ENCODE measurements at regions not wholly inside any gene's neighbourhood (a gene's known extent, or its start where the extent isn't known, plus 50 kb on each side); places are given as distances from the start of the nearest gene placed in this dataset.
A peak's percentile ranks its signal among the peaks of the same experiment; 100 is the strongest.
"Not testable (repeated sequence)": the region's sequence is repeated elsewhere in the genome, so short reads cannot be mapped to it uniquely, and the experiment has no call there.

- CTCF ChIA-PET; DNase-seq (ENCODE audit: low read depth, low spot score); intact Hi-C loops (cut with micrococcal nuclease); BruUV-seq (replicated peaks); FAIRE-seq; H3K27me3 ChIP-seq (ENCODE audit: control insufficient read depth in 2 of 2, insufficient read depth in 2 of 2, low read length in 2 of 2); H3K4me2 ChIP-seq (ENCODE audit: insufficient read depth, low read length); H2AFZ ChIP-seq (ENCODE audit: low read depth, low read length); H3K9ac ChIP-seq (replicated peaks; ENCODE audit: extremely low read depth, insufficient read depth, low read length); H3K27ac ChIP-seq (ENCODE audit: insufficient read depth, low read depth, low read length); H3K9me3 ChIP-seq (replicated peaks; ENCODE audit: control insufficient read depth, insufficient read depth, low read length); H3K36me3 ChIP-seq (ENCODE audit: control insufficient read depth in 2 of 2, extremely low read depth in 1 of 2, insufficient read depth in 2 of 2, low read length in 2 of 2); H3K4me1 ChIP-seq (ENCODE audit: control insufficient read depth, extremely low read depth, insufficient read depth, low read length); dilution Hi-C loops (cut with MboI; ENCODE audit: extremely low pct_ligation_motif_present, low sequenced_read_pairs); H3K9me1 ChIP-seq (replicated peaks; ENCODE audit: control insufficient read depth, extremely low read depth, insufficient read depth, low read length); POLR2A ChIA-PET; H4K20me1 ChIP-seq (replicated peaks; ENCODE audit: control insufficient read depth, extremely low read depth, insufficient read depth, low read length); H3K79me2 ChIP-seq (ENCODE audit: control insufficient read depth, insufficient read depth, low read length): not testable (repeated sequence)
- peak overlapping the region in 1 of 3 experiments; percentile 56 for H3K4me3 ChIP-seq (replicated peaks in 1 of 3; ENCODE audit: insufficient read depth in 1 of 3, low read depth in 1 of 3, low read length in 3 of 3)
These were observed 129.9 kb upstream of the PLEKHM1 start for GRCh38 chr17:45620468-45620867.

GRCh38 chr17:45621087-45621486 is 130.6 kb upstream of the PLEKHM1 start:
- H3K4me3 ChIP-seq (replicated peaks in 1 of 3; ENCODE audit: insufficient read depth in 1 of 3, low read depth in 1 of 3, low read length in 3 of 3); H3K9ac ChIP-seq (replicated peaks; ENCODE audit: extremely low read depth, insufficient read depth, low read length); H2AFZ ChIP-seq (ENCODE audit: low read depth, low read length); H3K4me2 ChIP-seq (ENCODE audit: insufficient read depth, low read length); H3K9me1 ChIP-seq (replicated peaks; ENCODE audit: control insufficient read depth, extremely low read depth, insufficient read depth, low read length); POLR2A ChIA-PET; H3K27ac ChIP-seq (ENCODE audit: insufficient read depth, low read depth, low read length); H3K27me3 ChIP-seq (ENCODE audit: control insufficient read depth in 2 of 2, insufficient read depth in 2 of 2, low read length in 2 of 2); FAIRE-seq; H3K4me1 ChIP-seq (ENCODE audit: control insufficient read depth, extremely low read depth, insufficient read depth, low read length); H3K9me3 ChIP-seq (replicated peaks; ENCODE audit: control insufficient read depth, insufficient read depth, low read length); H3K36me3 ChIP-seq (ENCODE audit: control insufficient read depth in 2 of 2, extremely low read depth in 1 of 2, insufficient read depth in 2 of 2, low read length in 2 of 2); H4K20me1 ChIP-seq (replicated peaks; ENCODE audit: control insufficient read depth, extremely low read depth, insufficient read depth, low read length); H3K79me2 ChIP-seq (ENCODE audit: control insufficient read depth, insufficient read depth, low read length); dilution Hi-C loops (cut with MboI; ENCODE audit: extremely low pct_ligation_motif_present, low sequenced_read_pairs); BruUV-seq (replicated peaks); intact Hi-C loops (cut with micrococcal nuclease); DNase-seq (ENCODE audit: low read depth, low spot score); CTCF ChIA-PET: not testable (repeated sequence)

GRCh38 chr17:45622295-45622694 is 131.8 kb upstream of the PLEKHM1 start:
- intact Hi-C loops (cut with micrococcal nuclease); FAIRE-seq; H3K27ac ChIP-seq (ENCODE audit: insufficient read depth, low read depth, low read length); BruUV-seq (replicated peaks); H3K9me1 ChIP-seq (replicated peaks; ENCODE audit: control insufficient read depth, extremely low read depth, insufficient read depth, low read length); dilution Hi-C loops (cut with MboI; ENCODE audit: extremely low pct_ligation_motif_present, low sequenced_read_pairs); H3K79me2 ChIP-seq (ENCODE audit: control insufficient read depth, insufficient read depth, low read length); CTCF ChIA-PET; H3K9me3 ChIP-seq (replicated peaks; ENCODE audit: control insufficient read depth, insufficient read depth, low read length); H3K4me3 ChIP-seq (replicated peaks in 1 of 3; ENCODE audit: insufficient read depth in 1 of 3, low read depth in 1 of 3, low read length in 3 of 3); H3K27me3 ChIP-seq (ENCODE audit: control insufficient read depth in 2 of 2, insufficient read depth in 2 of 2, low read length in 2 of 2); POLR2A ChIA-PET; H2AFZ ChIP-seq (ENCODE audit: low read depth, low read length); DNase-seq (ENCODE audit: low read depth, low spot score); H3K9ac ChIP-seq (replicated peaks; ENCODE audit: extremely low read depth, insufficient read depth, low read length); H3K36me3 ChIP-seq (ENCODE audit: control insufficient read depth in 2 of 2, extremely low read depth in 1 of 2, insufficient read depth in 2 of 2, low read length in 2 of 2); H3K4me1 ChIP-seq (ENCODE audit: control insufficient read depth, extremely low read depth, insufficient read depth, low read length); H3K4me2 ChIP-seq (ENCODE audit: insufficient read depth, low read length); H4K20me1 ChIP-seq (replicated peaks; ENCODE audit: control insufficient read depth, extremely low read depth, insufficient read depth, low read length): not testable (repeated sequence)
